ENCODE measurements at regions not wholly inside any gene's neighbourhood (a gene's known extent, or its start where the extent isn't known, plus 50 kb on each side); places are given as distances from the start of the nearest gene placed in this dataset.

GRCh38 chr10:64219271-64220025 is 698.2 kb downstream of the REEP3 start:
- H3K27ac ChIP-seq, result no peak overlapping the region
- TF ChIP-seq POLR2AphosphoS5 (IDR thresholded peaks at IDR 0.05) (no peak), CTCF (IDR thresholded peaks at IDR 0.05) (no peak), POLR2A (IDR thresholded peaks at IDR 0.05) (no peak)
- H3K9me3 ChIP-seq, result no peaks in the 10 kb centered on the region
- no peak for DNase-seq (ENCODE audit: low spot score)
- intact Hi-C loops (cut with DNase I), result no loop called here
- no peaks in the 10 kb centered on the region for H3K4me1 ChIP-seq (replicated peaks)
- H3K36me3 ChIP-seq, result no peaks in the 10 kb centered on the region
- 71% methylated on average over 6 of the region's 6 CpGs for WGBS
- H3K27me3 ChIP-seq (replicated peaks; ENCODE audit: insufficient read depth), result no peaks in the 10 kb centered on the region
- H3K4me3 ChIP-seq, result no peak overlapping the region

- Histone ChIP-seq H3K27ac (no peak overlapping the region), H3K4me3 (no peak overlapping the region), H3K4me1 (replicated peaks) (no peaks in the 10 kb centered on the region), H3K36me3 (no peaks in the 10 kb centered on the region), H3K9me3 (no peaks in the 10 kb centered on the region), H3K27me3 (replicated peaks; ENCODE audit: insufficient read depth) (no peaks in the 10 kb centered on the region)
- intact Hi-C loops (cut with DNase I), result no loop called here
- TF ChIP-seq CTCF (IDR thresholded peaks at IDR 0.05), result no peak
- no peak for TF ChIP-seq POLR2AphosphoS5 (IDR thresholded peaks at IDR 0.05)
- TF ChIP-seq POLR2A (IDR thresholded peaks at IDR 0.05), result no peak
- DNase-seq (ENCODE audit: low spot score), result no peak
Measured at GRCh38 chr10:64234489-64234888, 713.3 kb downstream of the REEP3 start.

- H3K27me3 ChIP-seq (replicated peaks; ENCODE audit: insufficient read depth), result no peaks in the 10 kb centered on the region
- no peak overlapping the region for H3K27ac ChIP-seq
- H3K4me3 ChIP-seq, result no peak overlapping the region
- no peaks in the 10 kb centered on the region for H3K4me1 ChIP-seq (replicated peaks)
- no peak for DNase-seq (ENCODE audit: low spot score)
- intact Hi-C loops (cut with DNase I), result no loop called here
- WGBS, result 45% methylated on average over 1 of the region's 1 CpG
- H3K36me3 ChIP-seq, result no peaks in the 10 kb centered on the region
- no peaks in the 10 kb centered on the region for H3K9me3 ChIP-seq
- no peak for TF ChIP-seq POLR2AphosphoS5 (IDR thresholded peaks at IDR 0.05)
- TF ChIP-seq CTCF (IDR thresholded peaks at IDR 0.05), result no peak
- TF ChIP-seq POLR2A (IDR thresholded peaks at IDR 0.05), result no peak
Measured at GRCh38 chr10:64257704-64258103, 736.5 kb downstream of the REEP3 start.

- H3K27me3 ChIP-seq (replicated peaks; ENCODE audit: insufficient read depth), result no peaks in the 10 kb centered on the region
- no peaks in the 10 kb centered on the region for H3K36me3 ChIP-seq
- no peak overlapping the region for H3K27ac ChIP-seq
- no peak for TF ChIP-seq CTCF (IDR thresholded peaks at IDR 0.05)
- TF ChIP-seq POLR2AphosphoS5 (IDR thresholded peaks at IDR 0.05), result no peak
- no peak for TF ChIP-seq POLR2A (IDR thresholded peaks at IDR 0.05)
- DNase-seq (ENCODE audit: low spot score), result no peak
- intact Hi-C loops (cut with DNase I), result no loop called here
- no peak overlapping the region for H3K4me3 ChIP-seq
- H3K4me1 ChIP-seq (replicated peaks), result no peaks in the 10 kb centered on the region
- H3K9me3 ChIP-seq, result no peaks in the 10 kb centered on the region
Measured at GRCh38 chr10:64261092-64261491, 739.9 kb downstream of the REEP3 start.

GRCh38 chr10:64261676-64262075 is 740.5 kb downstream of the REEP3 start:
- intact Hi-C loops (cut with DNase I), result no loop called here
- Histone ChIP-seq H3K9me3 (no peaks in the 10 kb centered on the region), H3K4me3 (no peak overlapping the region), H3K4me1 (replicated peaks) (no peaks in the 10 kb centered on the region), H3K36me3 (no peaks in the 10 kb centered on the region), H3K27me3 (replicated peaks; ENCODE audit: insufficient read depth) (no peaks in the 10 kb centered on the region), H3K27ac (no peak overlapping the region)
- TF ChIP-seq POLR2AphosphoS5 (IDR thresholded peaks at IDR 0.05), result no peak
- no peak for TF ChIP-seq POLR2A (IDR thresholded peaks at IDR 0.05)
- no peak for TF ChIP-seq CTCF (IDR thresholded peaks at IDR 0.05)
- DNase-seq (ENCODE audit: low spot score), result no peak
- 92% methylated on average over 1 of the region's 1 CpG for WGBS
